HEK293 (cell line): ENCODE measurements at regions not wholly inside any gene's neighbourhood (a gene's known extent, or its start where the extent isn't known, plus 50 kb on each side); places are given as distances from the start of the nearest gene placed in this dataset.

Source experiments
- CTCF ChIA-PET: fragments of 350-600 bp; formaldehyde crosslinking; extraction: SDS; loops from one replicate; lab custom pipeline; 2021; ENCODE audit warnings: antibody characterized with exemption; lab: Yijun Ruan, JAX
- POLR2A ChIA-PET: fragments of 300-600 bp; formaldehyde crosslinking; extraction: SDS; loops from one replicate; lab custom pipeline; 2020; ENCODE audit warnings: antibody characterized with exemption, inconsistent platforms; lab: Yijun Ruan, JAX
- H3K27ac ChIP-seq: fragments of 200-500 bp; sonication (Bioruptor generic); 2 replicates; pipeline ENCODE4 v1.5.1; 2014; ENCODE audit warnings: low read depth, low read length, control low read depth, inconsistent platforms; ENCODE audit errors: extremely low read depth
- H3K36me3 ChIP-seq, 2 experiments: fragments of 200-500 bp in 1 of 2; sonication (Bioruptor generic) in 1 of 2; 1 replicate in 1 of 2; 2 replicates in 1 of 2; pipeline ENCODE4 v1.5.1; 2014 to 2017; ENCODE audit warnings: inconsistent platforms in 2 of 2, low read length in 2 of 2; ENCODE audit not compliant: control insufficient read depth in 2 of 2, insufficient read depth in 1 of 2
- H3K4me1 ChIP-seq: fragments of 200-500 bp; sonication (Bioruptor generic); 2 replicates; pipeline ENCODE4 v1.5.1; 2014; ENCODE audit warnings: mild to moderate bottlenecking, low read length, inconsistent platforms; ENCODE audit not compliant: control insufficient read depth, insufficient read depth
- H3K4me3 ChIP-seq: 2 replicates; pipeline ENCODE4 v1.5.1; 2011; ENCODE audit warnings: low read depth, mild to moderate bottlenecking, control low read depth, low read length, moderate library complexity
- H3K9me3 ChIP-seq: fragments of 200-500 bp; sonication (Bioruptor generic); 2 replicates; pipeline ENCODE4 v1.5.1; 2014; ENCODE audit warnings: low read depth, low read length, inconsistent platforms; ENCODE audit not compliant: control insufficient read depth, insufficient read depth
- BCL11A ChIP-seq: fragments of 450-650 bp; formaldehyde crosslinking; IDR thresholded peaks from 2 replicates; pipeline ENCODE4 v1.5.1; 2016; ENCODE audit warnings: low read depth, missing biosample characterization, missing genetic modification characterization
- ELK4 ChIP-seq: IDR thresholded peaks from 2 replicates; pipeline ENCODE4 v1.6.1; 2011; ENCODE audit warnings: mild to moderate bottlenecking, low read depth, low read length, borderline replicate concordance
- GLIS2 ChIP-seq: fragments of 450-650 bp; formaldehyde crosslinking; IDR thresholded peaks from 2 replicates; pipeline ENCODE4 v1.5.1; 2016; ENCODE audit warnings: missing biosample characterization, missing genetic modification characterization
- IKZF3 ChIP-seq: fragments of 450-650 bp; IDR thresholded peaks from 2 replicates; pipeline ENCODE4 v1.5.0; 2018; ENCODE audit warnings: missing biosample characterization, mild to moderate bottlenecking, missing genetic modification characterization, moderate library complexity
- KLF16 ChIP-seq: fragments of 450-650 bp; formaldehyde crosslinking; IDR thresholded peaks from 2 replicates; pipeline ENCODE4 v1.5.1; 2017; ENCODE audit warnings: missing biosample characterization, missing genetic modification characterization
- MEIS1 ChIP-seq: sonication (generic); formaldehyde crosslinking; IDR thresholded peaks from 2 replicates; pipeline ENCODE4 v1.8.1; 2022; ENCODE audit warnings: missing genetic modification reagents, mild to moderate bottlenecking, borderline replicate concordance
- MYNN ChIP-seq: fragments of 450-650 bp; formaldehyde crosslinking; IDR thresholded peaks from 2 replicates; pipeline ENCODE4 v1.5.1; 2016; ENCODE audit warnings: missing biosample characterization, missing genetic modification characterization, borderline replicate concordance
- SP2 ChIP-seq: fragments of 450-650 bp; formaldehyde crosslinking; IDR thresholded peaks from 2 replicates; pipeline ENCODE4 v1.5.1; 2016; ENCODE audit warnings: missing biosample characterization, missing genetic modification characterization
- TRIM28 ChIP-seq: IDR thresholded peaks from 2 replicates; pipeline ENCODE4 v1.6.1; 2011; ENCODE audit warnings: low read length, control low read depth, borderline replicate concordance
- ZBTB44 ChIP-seq: fragments of 450-650 bp; IDR thresholded peaks from 2 replicates; pipeline ENCODE4 v1.5.1; 2018; ENCODE audit warnings: missing biosample characterization, mild to moderate bottlenecking, missing genetic modification characterization
- ZEB2 ChIP-seq: fragments of 450-650 bp; formaldehyde crosslinking; IDR thresholded peaks from 2 replicates; pipeline ENCODE4 v1.5.1; 2016; ENCODE audit warnings: missing biosample characterization, missing genetic modification characterization
- ZNF155 ChIP-seq: fragments of 450-650 bp; formaldehyde crosslinking; IDR thresholded peaks from 2 replicates; pipeline ENCODE4 v1.5.1; 2016; ENCODE audit warnings: missing biosample characterization, missing genetic modification characterization
- ZNF18 ChIP-seq: fragments of 450-650 bp; formaldehyde crosslinking; IDR thresholded peaks from 2 replicates; pipeline ENCODE4 v1.5.1; 2016; ENCODE audit warnings: missing biosample characterization, missing genetic modification characterization
- ZNF2 ChIP-seq: fragments of 450-650 bp; formaldehyde crosslinking; IDR thresholded peaks from 2 replicates; pipeline ENCODE4 v1.5.1; 2016; ENCODE audit warnings: missing biosample characterization, missing genetic modification characterization
- ZNF23 ChIP-seq: fragments of 450-650 bp; formaldehyde crosslinking; IDR thresholded peaks from 2 replicates; pipeline ENCODE4 v1.5.1; 2016; ENCODE audit warnings: missing biosample characterization, missing genetic modification characterization, borderline replicate concordance
- ZNF362 ChIP-seq: fragments of 450-650 bp; formaldehyde crosslinking; IDR thresholded peaks from 2 replicates; pipeline ENCODE4 v1.5.1; 2016; ENCODE audit warnings: missing biosample characterization, missing genetic modification characterization
- ZNF366 ChIP-seq: fragments of 450-650 bp; formaldehyde crosslinking; conservative IDR thresholded peaks from 2 replicates; pipeline ENCODE4 v1.5.1; 2016; ENCODE audit warnings: missing biosample characterization, missing genetic modification characterization
- ZNF37A ChIP-seq: fragments of 450-650 bp; IDR thresholded peaks from 2 replicates; pipeline ENCODE4 v1.5.1; 2018; ENCODE audit warnings: missing biosample characterization, missing genetic modification characterization
- ZNF394 ChIP-seq: fragments of 450-650 bp; formaldehyde crosslinking; IDR thresholded peaks from 2 replicates; pipeline ENCODE4 v1.5.1; 2016; ENCODE audit warnings: missing biosample characterization, missing genetic modification characterization, mild to moderate bottlenecking, moderate library complexity, borderline replicate concordance
- ZNF423 ChIP-seq: fragments of 450-650 bp; formaldehyde crosslinking; IDR thresholded peaks from 2 replicates; pipeline ENCODE4 v1.5.1; 2016; ENCODE audit warnings: missing biosample characterization, missing genetic modification characterization
- ZNF513 ChIP-seq: fragments of 450-650 bp; IDR thresholded peaks from 2 replicates; pipeline ENCODE4 v1.5.1; 2018; ENCODE audit warnings: missing biosample characterization, missing genetic modification characterization
- ZNF548 ChIP-seq: fragments of 450-650 bp; formaldehyde crosslinking; IDR thresholded peaks from 2 replicates; pipeline ENCODE4 v1.5.1; 2016; ENCODE audit warnings: missing biosample characterization, missing genetic modification characterization

GRCh38 chr5:167052791-167053190 is 1238.7 kb upstream of the WWC1 start:
- Histone ChIP-seq H3K4me1 (no peaks in the 10 kb centered on the region), H3K27ac (no peak overlapping the region), H3K36me3 (no peaks in the 10 kb centered on the region), H3K9me3 (no peaks in the 10 kb centered on the region), H3K4me3 (no peak overlapping the region)
- ChIA-PET CTCF (interaction anchor here (0.6 kb wide), 3 partner anchors 26 to 387 kb away, joined by 3 to 4 read pairs (median 3); no protein-coding TSS in a partner anchor), POLR2A (no interaction called here)
- TF ChIP-seq GLIS2 (no peak), ZNF366 (tag by site-specific recombination) (no peak), ZNF37A (tag by site-specific recombination) (no peak), MYNN (tag by site-specific recombination) (no peak), ZNF23 (tag by site-specific recombination) (no peak), ZNF423 (tag by site-specific recombination) (no peak), ZNF18 (tag by site-specific recombination) (no peak), SP2 (tag by site-specific recombination) (no peak), ZNF2 (tag by site-specific recombination) (no peak), ZEB2 (tag by site-specific recombination) (no peak), ZNF394 (no peak), TRIM28 (no peak), ZNF548 (tag by site-specific recombination) (no peak), IKZF3 (tag by site-specific recombination) (no peak), ZBTB44 (tag by site-specific recombination) (no peak), ELK4 (no peak), KLF16 (no peak)

- Histone ChIP-seq H3K4me1 (no peaks in the 10 kb centered on the region), H3K27ac (no peak overlapping the region), H3K36me3 (no peaks in the 10 kb centered on the region), H3K9me3 (no peaks in the 10 kb centered on the region), H3K4me3 (no peak overlapping the region)
- ChIA-PET POLR2A (no interaction called here), CTCF (interaction anchor here (2.2 kb wide), 1 partner anchor 8 kb away, joined by 11 read pairs; no protein-coding TSS in a partner anchor)
- TF ChIP-seq MEIS1 (CRISPR knock-in tag) = no peak
- TF ChIP-seq ZNF155 (tag by site-specific recombination) = no peak
- TF ChIP-seq BCL11A (tag by site-specific recombination) = no peak
- TF ChIP-seq ZNF513 (tag by site-specific recombination) = no peak
- no peak for TF ChIP-seq ZNF362 (tag by site-specific recombination)
These were observed 1233.8 kb upstream of the WWC1 start for GRCh38 chr5:167057665-167058064.
